ENCODE measurements at regions not wholly inside any gene's neighbourhood (a gene's known extent, or its start where the extent isn't known, plus 50 kb on each side); places are given as distances from the start of the nearest gene placed in this dataset.
"Not testable (repeated sequence)": the region's sequence is repeated elsewhere in the genome, so short reads cannot be mapped to it uniquely, and the experiment has no call there.

DNA sequence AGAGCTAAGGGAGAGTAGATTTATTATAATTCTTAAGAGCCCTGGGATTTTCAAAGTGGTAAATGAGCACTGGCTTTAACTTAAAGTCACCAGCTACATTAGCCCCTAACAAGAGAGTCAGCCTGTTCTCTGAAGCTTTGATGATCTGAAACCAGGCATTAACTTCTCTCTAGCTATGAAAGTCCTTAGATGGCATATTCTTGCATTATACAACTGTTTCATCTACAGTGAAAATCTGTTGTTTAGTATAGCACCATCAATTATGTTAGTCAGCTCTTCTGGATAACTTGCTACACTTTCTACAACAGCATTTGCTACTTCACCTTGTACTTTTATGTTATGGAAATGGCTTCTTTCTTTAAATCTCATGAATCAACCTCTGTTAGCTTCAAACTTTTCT lies 1046.7 kb downstream of the HACE1 start:
- Histone ChIP-seq H3K27me3 (no peaks in the 10 kb centered on the region), H3K36me3 (replicated peaks in 1 of 2) (no peaks in the 10 kb centered on the region), H3K4me1 (replicated peaks in 1 of 2) (no peaks in the 10 kb centered on the region), H3K27ac (no peak overlapping the region), H3K4me3 (no peak overlapping the region), H3K9me3 (replicated peaks in 1 of 3) (no peaks in the 10 kb centered on the region)
- intact Hi-C loops (cut with DNase I), result no loop called here
- no peak for DNase-seq
- TF ChIP-seq, protein P1, sequence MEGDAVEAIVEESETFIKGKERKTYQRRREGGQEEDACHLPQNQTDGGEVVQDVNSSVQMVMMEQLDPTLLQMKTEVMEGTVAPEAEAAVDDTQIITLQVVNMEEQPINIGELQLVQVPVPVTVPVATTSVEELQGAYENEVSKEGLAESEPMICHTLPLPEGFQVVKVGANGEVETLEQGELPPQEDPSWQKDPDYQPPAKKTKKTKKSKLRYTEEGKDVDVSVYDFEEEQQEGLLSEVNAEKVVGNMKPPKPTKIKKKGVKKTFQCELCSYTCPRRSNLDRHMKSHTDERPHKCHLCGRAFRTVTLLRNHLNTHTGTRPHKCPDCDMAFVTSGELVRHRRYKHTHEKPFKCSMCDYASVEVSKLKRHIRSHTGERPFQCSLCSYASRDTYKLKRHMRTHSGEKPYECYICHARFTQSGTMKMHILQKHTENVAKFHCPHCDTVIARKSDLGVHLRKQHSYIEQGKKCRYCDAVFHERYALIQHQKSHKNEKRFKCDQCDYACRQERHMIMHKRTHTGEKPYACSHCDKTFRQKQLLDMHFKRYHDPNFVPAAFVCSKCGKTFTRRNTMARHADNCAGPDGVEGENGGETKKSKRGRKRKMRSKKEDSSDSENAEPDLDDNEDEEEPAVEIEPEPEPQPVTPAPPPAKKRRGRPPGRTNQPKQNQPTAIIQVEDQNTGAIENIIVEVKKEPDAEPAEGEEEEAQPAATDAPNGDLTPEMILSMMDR (IDR thresholded peaks at IDR 0.05), result no peak
- TF ChIP-seq POLR2A (IDR thresholded peaks at IDR 0.05), result no peak

DNA sequence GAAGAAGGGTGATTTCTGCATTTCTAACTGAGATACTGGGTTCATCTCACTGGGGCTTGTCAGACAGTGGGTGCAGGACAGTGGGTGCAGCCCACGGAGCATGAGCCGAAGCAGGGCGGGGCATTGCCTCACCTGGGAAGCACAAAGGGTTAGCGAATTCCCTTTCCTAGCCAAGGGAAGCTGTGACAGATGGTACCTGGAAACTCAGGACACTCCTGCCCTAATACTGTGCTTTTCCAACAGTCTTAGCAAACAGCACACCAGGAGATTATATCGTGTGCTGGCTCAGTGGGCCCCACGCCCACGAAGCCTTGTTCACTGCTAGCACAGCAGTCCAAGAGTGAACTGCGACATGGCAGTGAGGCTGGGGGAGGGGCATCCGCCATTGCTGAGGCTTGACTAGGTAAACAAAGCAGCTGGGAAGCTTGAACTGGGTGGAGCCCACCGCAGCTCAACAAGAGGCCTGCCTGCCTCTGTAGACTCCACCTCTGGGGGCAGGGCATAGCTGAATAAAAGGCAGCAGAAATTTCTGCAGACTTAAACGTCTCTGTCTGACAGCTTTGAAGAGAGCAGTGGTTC lies 1057.7 kb downstream of the HACE1 start:
- DNase-seq; intact Hi-C loops (cut with DNase I); H3K36me3 ChIP-seq (replicated peaks in 1 of 2); H3K4me3 ChIP-seq; H3K4me1 ChIP-seq (replicated peaks in 1 of 2); H3K9me3 ChIP-seq (replicated peaks in 1 of 3); H3K27me3 ChIP-seq; H3K27ac ChIP-seq: not testable (repeated sequence)
- 70 to 100% (median 83%) methylated on average over 1 to 11 of the region's 11 CpGs for WGBS, 4 donors

DNA sequence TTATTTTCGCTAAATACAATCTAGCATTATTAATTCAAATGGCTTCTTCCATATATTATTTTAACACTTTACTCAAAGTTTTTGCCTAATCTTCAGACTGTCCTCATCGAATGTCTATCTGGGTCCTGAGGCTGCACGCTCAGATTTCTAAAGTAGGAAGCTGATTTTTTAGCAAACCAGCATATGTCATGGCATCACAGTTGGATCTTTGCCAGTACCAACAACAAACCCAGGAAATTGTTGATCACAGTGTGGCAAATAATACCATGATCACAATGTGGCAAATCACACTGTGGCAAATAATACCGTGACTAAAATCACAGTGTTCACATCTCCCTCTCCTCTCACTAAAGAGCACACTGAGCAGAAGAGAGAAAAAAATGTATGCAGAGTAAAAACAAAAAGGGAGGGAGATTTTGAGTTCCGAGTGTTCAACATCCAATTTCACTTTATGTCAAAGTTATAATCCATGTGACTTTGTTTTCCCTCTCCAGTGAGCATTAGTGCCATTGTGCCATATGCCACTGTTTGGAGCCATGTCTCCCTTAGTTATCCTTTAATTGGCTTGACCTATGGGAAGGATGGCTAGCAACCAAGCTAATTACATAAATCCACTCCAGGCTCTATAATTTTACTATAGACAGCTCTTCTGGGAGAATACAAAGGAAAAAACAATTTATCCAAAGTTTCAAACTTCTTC lies 1059.6 kb downstream of the HACE1 start:
- WGBS, 4 donors, result 67 to 77% (median 70%) methylated on average over 5 of the region's 5 CpGs
- no peak for DNase-seq
- H3K27me3 ChIP-seq, result no peaks in the 10 kb centered on the region

DNA sequence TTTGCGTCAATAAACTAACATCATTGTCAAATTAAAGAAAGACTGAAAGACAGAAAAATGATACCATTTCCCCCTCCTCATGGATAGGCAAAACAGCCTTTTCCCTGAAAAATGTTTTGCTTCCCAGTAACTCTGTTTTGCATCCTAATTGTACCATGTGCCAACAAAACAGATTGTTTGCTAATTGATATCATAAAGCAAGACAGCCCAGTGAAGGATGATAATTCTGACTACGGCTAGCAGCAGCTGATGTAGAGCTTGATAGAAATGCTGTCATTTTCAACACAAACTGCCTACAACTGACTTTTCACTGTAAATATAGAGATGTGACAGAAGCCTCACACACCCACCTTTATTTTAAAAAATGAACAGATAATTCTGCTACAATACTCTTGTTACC lies 1061.6 kb downstream of the HACE1 start:
- WGBS, 4 donors, result 63 to 69% (median 67%) methylated on average over 2 of the region's 2 CpGs
- no peaks in the 10 kb centered on the region for H3K9me3 ChIP-seq (replicated peaks in 1 of 3)
- H3K4me3 ChIP-seq, result no peak overlapping the region
- H3K36me3 ChIP-seq (replicated peaks in 1 of 2), result no peaks in the 10 kb centered on the region
- H3K27ac ChIP-seq, result no peak overlapping the region
- no peaks in the 10 kb centered on the region for H3K4me1 ChIP-seq (replicated peaks in 1 of 2)
- intact Hi-C loops (cut with DNase I), result no loop called here
- TF ChIP-seq, protein P1 (IDR thresholded peaks at IDR 0.05), result no peak
- TF ChIP-seq POLR2A (IDR thresholded peaks at IDR 0.05), result no peak
- no peaks in the 10 kb centered on the region for H3K27me3 ChIP-seq
- DNase-seq, result no peak

More for the DNA sequence above, 1059.6 kb downstream of the HACE1 start:
- H3K4me1 ChIP-seq (replicated peaks in 1 of 2), result no peaks in the 10 kb centered on the region
- intact Hi-C loops (cut with DNase I), result no loop called here
- no peak overlapping the region for H3K27ac ChIP-seq
- H3K4me3 ChIP-seq, result no peak overlapping the region
- H3K9me3 ChIP-seq (replicated peaks in 1 of 3), result no peaks in the 10 kb centered on the region
- TF ChIP-seq, protein P1 (IDR thresholded peaks at IDR 0.05), result no peak
- TF ChIP-seq POLR2A (IDR thresholded peaks at IDR 0.05), result no peak
- H3K36me3 ChIP-seq (replicated peaks in 1 of 2), result no peaks in the 10 kb centered on the region

DNA sequence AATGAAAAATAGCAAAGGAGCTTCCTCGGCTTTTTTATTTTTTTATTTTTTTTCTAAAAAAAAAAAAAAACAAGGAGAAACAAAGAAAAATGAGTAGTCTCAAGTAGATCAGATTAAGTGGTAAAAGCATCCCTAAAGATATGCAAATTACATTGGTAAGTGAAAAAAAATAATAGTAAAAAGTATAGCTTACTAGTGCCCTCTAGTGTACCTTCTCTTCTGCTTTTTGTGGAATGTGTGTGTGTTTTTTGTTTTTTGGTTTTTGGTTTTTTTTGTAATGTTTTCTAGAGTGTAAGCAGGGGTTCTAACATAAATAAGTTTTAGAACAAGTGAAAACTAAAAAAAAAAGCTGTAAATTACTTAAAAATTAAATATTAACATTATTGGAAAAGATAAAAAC lies 1062.0 kb downstream of the HACE1 start:
- Histone ChIP-seq H3K4me1 (replicated peaks in 1 of 2) (no peaks in the 10 kb centered on the region), H3K27me3 (no peaks in the 10 kb centered on the region), H3K4me3 (no peak overlapping the region), H3K27ac (no peak overlapping the region), H3K9me3 (replicated peaks in 1 of 3) (no peaks in the 10 kb centered on the region), H3K36me3 (replicated peaks in 1 of 2) (no peaks in the 10 kb centered on the region)
- TF ChIP-seq, protein P1 (IDR thresholded peaks at IDR 0.05), result peak in 3 of 6 experiments; percentile 42 to 45 (median 43)
- no peak for TF ChIP-seq POLR2A (IDR thresholded peaks at IDR 0.05)
- intact Hi-C loops (cut with DNase I), result no loop called here
- DNase-seq, result no peak
- WGBS, 4 donors, result 22 to 34% (median 29%) methylated on average over 1 of the region's 1 CpG
